ENCODE measurements at regions not wholly inside any gene's neighbourhood (a gene's known extent, or its start where the extent isn't known, plus 50 kb on each side); places are given as distances from the start of the nearest gene placed in this dataset.

- H3K9me3 Mint-ChIP-seq = peaks cover 0 to 14% (median 4%) of the 10 kb centered on the region in 9 donors
- H3K4me3 Mint-ChIP-seq = no peak overlapping the region
- POLR2A ChIA-PET = no interaction called here
- H3K27ac Mint-ChIP-seq = no peak overlapping the region
- H3K36me3 Mint-ChIP-seq = no peaks in the 10 kb centered on the region
- H3K4me1 Mint-ChIP-seq = no peaks in the 10 kb centered on the region
- H3K27me3 Mint-ChIP-seq = no peaks in the 10 kb centered on the region
- ATAC-seq (no peak), DNase-seq (no peak)
Observed at GRCh38 chr3:144912968-144913367, 941.3 kb downstream of the DIPK2A start.

- POLR2A ChIA-PET = no interaction called here
- H3K4me1 Mint-ChIP-seq = no peaks in the 10 kb centered on the region
- no peaks in the 10 kb centered on the region for H3K27me3 Mint-ChIP-seq
- ATAC-seq (no peak), DNase-seq (no peak)
- no peaks in the 10 kb centered on the region for H3K36me3 Mint-ChIP-seq
- H3K27ac Mint-ChIP-seq = no peak overlapping the region
- no peak overlapping the region for H3K4me3 Mint-ChIP-seq
- H3K9me3 Mint-ChIP-seq = peaks cover 0 to 4% (median 0%) of the 10 kb centered on the region in 9 donors
Observed at GRCh38 chr3:144915202-144915601, 943.6 kb downstream of the DIPK2A start.

GRCh38 chr3:144921710-144922109 lies 950.1 kb downstream of the DIPK2A start:
- H3K9me3 Mint-ChIP-seq = peaks cover 0 to 9% (median under 1%) of the 10 kb centered on the region in 9 donors
- POLR2A ChIA-PET = no interaction called here
- ATAC-seq = no peak
- H3K27ac Mint-ChIP-seq = no peak overlapping the region
- no peaks in the 10 kb centered on the region for H3K27me3 Mint-ChIP-seq
- no peaks in the 10 kb centered on the region for H3K4me1 Mint-ChIP-seq
- no peak overlapping the region for H3K4me3 Mint-ChIP-seq
- H3K36me3 Mint-ChIP-seq = no peaks in the 10 kb centered on the region
- DNase-seq = no peak

GRCh38 chr3:144923046-144923775 lies 951.6 kb downstream of the DIPK2A start:
- Mint-ChIP-seq H3K9me3 (peaks cover 0 to 9% (median 0%) of the 10 kb centered on the region in 9 donors), H3K27me3 (no peaks in the 10 kb centered on the region), H3K27ac (no peak overlapping the region), H3K4me3 (no peak overlapping the region), H3K36me3 (no peaks in the 10 kb centered on the region), H3K4me1 (no peaks in the 10 kb centered on the region)
- POLR2A ChIA-PET = no interaction called here
- DNase-seq (no peak), ATAC-seq (no peak)

GRCh38 chr3:144930431-144930830 lies 958.8 kb downstream of the DIPK2A start:
- Mint-ChIP-seq H3K36me3 (no peaks in the 10 kb centered on the region), H3K4me1 (no peaks in the 10 kb centered on the region), H3K27ac (no peak overlapping the region), H3K27me3 (no peaks in the 10 kb centered on the region), H3K9me3 (peaks cover 2 to 23% (median 12%) of the 10 kb centered on the region in 9 donors), H3K4me3 (no peak overlapping the region)
- no peak for DNase-seq
- no peak for ATAC-seq
- POLR2A ChIA-PET = no interaction called here

- Mint-ChIP-seq H3K9me3 (peaks cover 2 to 24% (median 13%) of the 10 kb centered on the region in 9 donors), H3K27me3 (no peaks in the 10 kb centered on the region), H3K4me3 (no peak overlapping the region), H3K27ac (no peak overlapping the region), H3K4me1 (no peaks in the 10 kb centered on the region), H3K36me3 (no peaks in the 10 kb centered on the region)
- POLR2A ChIA-PET = no interaction called here
- no peak for ATAC-seq
- DNase-seq = no peak
Observed at GRCh38 chr3:144931590-144931989, 960.0 kb downstream of the DIPK2A start.

GRCh38 chr3:144942093-144942837 lies 970.6 kb downstream of the DIPK2A start:
- no peak for ATAC-seq
- no peak overlapping the region for H3K4me3 Mint-ChIP-seq
- H3K36me3 Mint-ChIP-seq = peaks cover 0 to 5% (median 0%) of the 10 kb centered on the region in 3 donors
- H3K27ac Mint-ChIP-seq = no peak overlapping the region
- H3K9me3 Mint-ChIP-seq = peaks cover 2 to 36% (median 10%) of the 10 kb centered on the region in 9 donors
- no peaks in the 10 kb centered on the region for H3K4me1 Mint-ChIP-seq
- POLR2A ChIA-PET = no interaction called here
- no peaks in the 10 kb centered on the region for H3K27me3 Mint-ChIP-seq
- DNase-seq = no peak

- POLR2A ChIA-PET = no interaction called here
- DNase-seq = no peak
- no peaks in the 10 kb centered on the region for H3K4me1 Mint-ChIP-seq
- H3K9me3 Mint-ChIP-seq = peaks cover 3 to 36% (median 11%) of the 10 kb centered on the region in 9 donors
- no peaks in the 10 kb centered on the region for H3K27me3 Mint-ChIP-seq
- no peak overlapping the region for H3K4me3 Mint-ChIP-seq
- ATAC-seq = no peak
- peaks cover 0 to 5% (median 0%) of the 10 kb centered on the region in 3 donors for H3K36me3 Mint-ChIP-seq
- no peak overlapping the region for H3K27ac Mint-ChIP-seq
Observed at GRCh38 chr3:144942838-144943197, 971.2 kb downstream of the DIPK2A start.

GRCh38 chr3:144947895-144948294 lies 976.3 kb downstream of the DIPK2A start:
- Mint-ChIP-seq H3K27ac (no peak overlapping the region), H3K4me1 (no peaks in the 10 kb centered on the region), H3K36me3 (peaks cover 0 to 5% (median 0%) of the 10 kb centered on the region in 3 donors), H3K9me3 (peaks cover 2 to 31% (median 10%) of the 10 kb centered on the region in 9 donors), H3K4me3 (no peak overlapping the region), H3K27me3 (no peaks in the 10 kb centered on the region)
- DNase-seq = no peak
- POLR2A ChIA-PET = no interaction called here
- ATAC-seq = no peak

GRCh38 chr3:144948711-144949110 lies 977.1 kb downstream of the DIPK2A start:
- Mint-ChIP-seq H3K4me3 (no peak overlapping the region), H3K36me3 (peaks cover 0 to 5% (median 0%) of the 10 kb centered on the region in 3 donors), H3K4me1 (no peaks in the 10 kb centered on the region), H3K9me3 (peaks cover 2 to 31% (median 10%) of the 10 kb centered on the region in 9 donors), H3K27ac (no peak overlapping the region), H3K27me3 (no peaks in the 10 kb centered on the region)
- no peak for DNase-seq
- POLR2A ChIA-PET = no interaction called here
- ATAC-seq = no peak

GRCh38 chr3:144953959-144954358 lies 982.3 kb downstream of the DIPK2A start:
- ATAC-seq (no peak), DNase-seq (no peak)
- Mint-ChIP-seq H3K9me3 (peaks cover 0 to 10% (median 3%) of the 10 kb centered on the region in 9 donors), H3K4me3 (no peak overlapping the region), H3K27me3 (no peaks in the 10 kb centered on the region), H3K27ac (no peak overlapping the region), H3K36me3 (no peaks in the 10 kb centered on the region), H3K4me1 (no peaks in the 10 kb centered on the region)
- POLR2A ChIA-PET = no interaction called here

- H3K27me3 Mint-ChIP-seq = no peaks in the 10 kb centered on the region
- ATAC-seq (no peak), DNase-seq (no peak)
- no peaks in the 10 kb centered on the region for H3K4me1 Mint-ChIP-seq
- POLR2A ChIA-PET = no interaction called here
- no peak overlapping the region for H3K4me3 Mint-ChIP-seq
- no peak overlapping the region for H3K27ac Mint-ChIP-seq
- peaks cover 0 to 22% (median 6%) of the 10 kb centered on the region in 9 donors for H3K9me3 Mint-ChIP-seq
- H3K36me3 Mint-ChIP-seq = no peaks in the 10 kb centered on the region
Observed at GRCh38 chr3:144957398-144958101, 985.9 kb downstream of the DIPK2A start.

- peak in 1 of 10 donors; percentile 2 for DNase-seq
Observed at GRCh38 chr3:144963810-144964209, 992.2 kb downstream of the DIPK2A start.

More at GRCh38 chr3:144963810-144964209, 992.2 kb downstream of the DIPK2A start:
- Mint-ChIP-seq H3K27me3 (no peaks in the 10 kb centered on the region), H3K27ac (no peak overlapping the region), H3K4me3 (no peak overlapping the region), H3K36me3 (no peaks in the 10 kb centered on the region), H3K9me3 (peaks cover 0 to 12% (median 2%) of the 10 kb centered on the region in 9 donors), H3K4me1 (no peaks in the 10 kb centered on the region)
- no peak for ATAC-seq
- POLR2A ChIA-PET = no interaction called here

Data from naive thymus-derived CD8-positive, alpha-beta T cell (primary cell).